COLO668 (cell line): ENCODE measurements at regions not wholly inside any gene's neighbourhood (a gene's known extent, or its start where the extent isn't known, plus 50 kb on each side); places are given as distances from the start of the nearest gene placed in this dataset.

Source experiments
- DNase-seq: peaks from one replicate; lab custom pipeline; 2025; ENCODE audit not compliant: unreplicated experiment; lab: John Stamatoyannopoulos, UW

- DNase-seq = no peak
Measured at GRCh38 chr1:56197946-56198345, 381.4 kb downstream of the PLPP3 start.

DNA sequence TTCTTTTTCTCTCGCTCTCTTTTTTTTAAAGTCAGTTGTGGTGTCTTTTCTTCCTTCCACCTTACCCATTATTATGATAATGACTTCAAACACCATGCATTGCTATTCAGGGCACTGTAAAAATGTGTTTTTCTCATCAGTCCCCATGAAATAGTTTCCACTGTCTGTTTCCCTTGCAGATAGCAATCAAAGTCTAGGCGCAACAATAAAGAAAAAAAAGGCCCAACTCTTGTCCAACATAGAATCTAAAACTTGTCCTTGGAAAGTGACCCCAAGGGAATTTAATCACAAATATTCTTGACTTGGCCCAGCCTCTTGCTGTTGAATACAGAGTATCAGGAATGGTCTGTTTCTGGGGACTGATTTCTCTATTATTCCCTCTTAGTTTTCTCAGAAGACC is 382.5 kb downstream of the PLPP3 start:
- no peak for DNase-seq

DNA sequence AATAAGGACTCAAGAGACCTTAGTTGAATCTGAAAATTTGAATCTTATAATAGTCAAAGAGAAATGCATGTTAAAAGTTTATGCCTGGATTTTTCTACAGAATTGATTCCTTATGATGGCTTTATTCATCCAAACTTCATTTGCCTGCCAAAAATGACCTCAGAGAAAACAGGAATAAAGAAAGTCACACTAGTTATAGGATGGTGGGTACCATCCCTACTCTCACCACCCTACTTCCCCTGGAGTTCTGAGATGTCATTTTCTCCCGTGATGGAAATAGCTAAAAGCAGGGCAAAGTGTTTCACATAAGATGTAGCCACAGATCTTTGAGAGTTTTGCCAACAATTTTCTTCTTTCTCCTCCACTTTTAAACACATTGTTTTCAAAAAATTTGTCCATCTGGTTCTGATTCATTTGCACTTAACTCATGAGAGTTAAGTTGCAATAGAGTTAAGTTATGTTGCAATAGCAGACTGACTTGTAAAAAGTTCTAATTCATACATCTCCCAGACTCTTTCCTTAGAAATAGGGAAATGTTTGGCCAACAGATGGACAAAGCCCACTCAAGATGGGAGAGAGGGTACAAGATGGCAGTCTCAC is 384.6 kb downstream of the PLPP3 start:
- no peak for DNase-seq

DNA sequence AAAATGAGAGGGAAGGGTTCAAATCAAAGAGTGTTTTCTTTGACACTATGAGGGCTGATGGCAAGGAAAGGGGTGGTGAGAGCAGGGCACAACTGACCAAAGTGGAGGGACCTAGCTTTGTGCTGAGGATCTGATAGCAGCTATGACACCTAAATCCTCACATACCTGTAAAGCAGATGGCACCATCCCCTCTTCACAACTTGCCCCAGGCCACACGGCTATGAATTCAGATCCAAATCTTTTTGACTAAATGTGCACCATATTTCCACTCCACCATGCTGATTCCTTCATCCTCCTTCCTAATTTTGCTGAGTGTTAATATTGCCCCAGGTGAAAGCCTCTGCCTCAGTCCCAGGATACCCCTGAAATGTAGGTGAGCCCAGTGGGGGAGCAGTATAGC is 385.7 kb downstream of the PLPP3 start:
- no peak for DNase-seq

GRCh38 chr1:56191369-56191768 is 388.0 kb downstream of the PLPP3 start:
- no peak for DNase-seq

- no peak for DNase-seq
Measured at GRCh38 chr1:56190806-56191365, 388.5 kb downstream of the PLPP3 start.

- DNase-seq = no peak
Measured at GRCh38 chr1:56189946-56190805, 389.2 kb downstream of the PLPP3 start.

DNA sequence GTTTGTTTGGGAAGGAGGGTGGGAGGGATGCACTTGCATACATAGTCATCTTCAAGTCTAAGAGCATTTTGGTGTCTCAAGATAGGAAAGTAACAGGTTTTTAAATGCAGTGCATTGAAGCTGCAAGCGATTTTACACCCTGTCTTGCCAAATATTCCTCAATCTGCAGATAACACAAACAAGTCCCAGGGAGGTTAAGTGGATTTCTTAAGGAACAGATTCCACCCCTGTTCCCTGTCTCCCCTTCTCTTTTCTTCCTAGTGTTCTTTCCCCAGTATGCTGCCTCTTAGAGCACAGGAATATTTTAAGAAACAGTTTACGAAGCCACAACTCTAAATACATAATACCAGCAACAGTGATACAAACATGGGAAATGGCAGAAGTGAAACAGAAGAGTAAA is 389.9 kb downstream of the PLPP3 start:
- no peak for DNase-seq

- no peak for DNase-seq
Measured at GRCh38 chr1:56188855-56189254, 390.5 kb downstream of the PLPP3 start.

DNA sequence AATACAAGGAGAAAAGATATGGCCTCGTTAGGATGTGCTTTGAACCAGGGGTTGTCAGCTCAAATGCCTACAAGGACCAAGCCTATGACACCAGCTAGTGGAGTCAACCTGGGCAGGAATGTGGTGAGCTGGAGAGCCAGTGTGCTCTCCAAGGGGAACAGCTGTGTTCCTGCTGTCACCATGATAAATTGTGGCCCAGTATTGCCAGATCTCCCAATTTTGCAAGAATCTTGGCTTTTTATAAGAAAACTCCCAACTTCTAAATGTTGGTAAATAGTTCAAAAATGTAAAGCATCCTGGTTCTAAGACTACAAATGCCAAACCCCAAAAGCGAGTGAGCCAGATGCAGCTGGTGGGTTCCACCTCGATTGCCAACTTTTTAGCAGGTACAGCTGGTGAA is 391.1 kb downstream of the PLPP3 start:
- DNase-seq = no peak

GRCh38 chr1:56187405-56187804 is 392.0 kb downstream of the PLPP3 start:
- DNase-seq = no peak

DNA sequence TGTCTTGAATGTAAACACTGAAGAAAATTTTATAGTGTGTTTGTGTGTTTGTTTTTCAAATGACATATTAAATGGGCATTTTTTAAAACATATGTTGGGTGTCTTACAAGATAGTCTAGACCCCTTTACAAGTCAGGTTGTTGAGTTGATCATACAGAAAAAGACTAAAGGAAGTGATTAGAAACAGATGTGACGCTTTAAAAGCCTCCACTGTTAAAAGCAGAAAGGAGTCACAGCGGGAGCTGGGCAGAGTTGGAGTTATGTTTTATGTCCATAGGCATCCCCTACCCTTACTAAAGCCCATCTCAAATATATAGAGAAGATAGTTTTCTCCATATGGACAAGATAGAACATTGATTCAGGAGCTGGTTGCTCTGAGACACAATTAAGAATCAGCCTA is 393.9 kb downstream of the PLPP3 start:
- no peak for DNase-seq

DNA sequence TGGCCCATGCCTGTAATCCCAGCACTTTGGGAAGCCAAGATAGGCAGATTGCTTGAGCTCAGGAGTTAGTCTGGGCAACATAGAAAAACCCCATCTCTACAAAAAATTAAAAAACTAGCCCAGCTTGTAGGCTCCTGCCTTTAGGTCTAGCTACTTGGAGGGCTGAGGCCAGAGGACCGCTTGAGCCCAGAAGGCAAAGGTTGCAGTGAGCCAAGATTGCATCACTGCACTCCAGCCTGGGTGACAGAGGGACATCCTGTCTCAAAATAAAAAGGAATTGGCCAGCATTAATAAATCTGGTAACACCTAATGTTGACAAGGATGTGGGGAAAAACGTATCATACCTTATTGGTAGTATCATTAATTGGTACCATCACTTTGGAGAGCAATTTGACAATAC is 396.2 kb downstream of the PLPP3 start:
- DNase-seq = no peak

- DNase-seq = no peak
Measured at GRCh38 chr1:56180520-56181190, 398.7 kb downstream of the PLPP3 start.

- no peak for DNase-seq
Measured at GRCh38 chr1:56179543-56179942, 399.8 kb downstream of the PLPP3 start.

GRCh38 chr1:56175211-56175610 is 404.2 kb downstream of the PLPP3 start:
- no peak for DNase-seq

GRCh38 chr1:56174176-56174885 is 405.0 kb downstream of the PLPP3 start:
- no peak for DNase-seq

DNA sequence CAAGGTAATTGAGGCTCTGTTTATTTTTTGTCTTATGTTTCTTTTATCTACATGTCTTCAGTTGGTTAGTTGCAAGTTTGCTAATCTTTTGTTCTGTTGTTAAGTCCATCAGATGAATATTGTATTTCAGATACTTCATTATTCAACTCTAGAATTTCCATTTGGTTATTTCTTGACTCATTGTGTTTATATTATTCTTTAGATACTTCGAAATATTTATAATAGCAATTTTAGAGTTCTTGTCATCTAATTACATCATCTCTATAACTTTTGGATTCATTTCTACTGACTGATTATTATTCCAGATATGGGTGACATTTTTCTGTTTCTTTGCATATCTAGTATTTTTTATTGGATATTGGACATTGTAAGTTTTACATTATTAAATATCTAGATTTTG is 405.6 kb downstream of the PLPP3 start:
- no peak for DNase-seq

DNA sequence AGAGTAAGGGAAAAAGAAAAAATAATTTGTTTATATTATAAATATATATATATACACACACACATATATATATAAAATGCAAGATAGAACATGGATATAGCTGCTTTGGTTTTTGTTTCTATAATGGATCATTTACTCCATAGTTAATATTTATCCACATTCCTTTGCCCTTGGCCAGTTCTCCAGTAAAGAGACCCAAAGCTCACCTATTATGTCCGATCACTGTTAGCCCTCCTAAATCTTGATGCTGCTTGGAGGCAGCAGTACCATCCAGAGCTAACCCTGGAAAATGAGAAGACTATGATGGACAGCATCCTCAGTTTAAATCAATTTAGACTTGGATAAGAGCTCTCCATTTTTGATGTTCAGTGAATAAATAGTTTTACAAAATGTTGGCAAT is 407.7 kb downstream of the PLPP3 start:
- no peak for DNase-seq

- no peak for DNase-seq
Measured at GRCh38 chr1:56170784-56171320, 408.5 kb downstream of the PLPP3 start.

GRCh38 chr1:56169856-56170255 is 409.5 kb downstream of the PLPP3 start:
- no peak for DNase-seq
